HFFc6 (cell line): ENCODE measurements at regions not wholly inside any gene's neighbourhood (a gene's known extent, or its start where the extent isn't known, plus 50 kb on each side); places are given as distances from the start of the nearest gene placed in this dataset.

ENCODE experiments used
- DNase-seq: peaks from one replicate; pipeline ENCODE4 v3.0.0-alpha.2; 2018
- H3K27ac Mint-ChIP-seq: 2 replicates; pipeline ENCODE4 v1.8.0; 2020; ENCODE audit warnings: mild to moderate bottlenecking, mixed read lengths
- H3K27me3 Mint-ChIP-seq: 2 replicates; pipeline ENCODE4 v1.8.0; 2021; ENCODE audit warnings: mild to moderate bottlenecking, moderate library complexity, mixed read lengths; ENCODE audit not compliant: insufficient read depth
- H3K36me3 Mint-ChIP-seq: 2 replicates; pipeline ENCODE4 v1.8.0; 2021; ENCODE audit warnings: low read depth, mixed read lengths
- H3K4me1 Mint-ChIP-seq: 2 replicates; pipeline ENCODE4 v1.8.0; 2020; ENCODE audit warnings: low read depth, mixed read lengths
- H3K4me3 Mint-ChIP-seq: 2 replicates; pipeline ENCODE4 v1.8.0; 2020; ENCODE audit warnings: mild to moderate bottlenecking, moderate library complexity, mixed read lengths
- H3K9me3 Mint-ChIP-seq: 2 replicates; pipeline ENCODE4 v1.8.0; 2020; ENCODE audit warnings: mild to moderate bottlenecking, mixed read lengths
- CTCF ChIP-seq: fragments of 200-600 bp; sonication (generic); IDR thresholded peaks from 2 replicates; pipeline ENCODE4 v1.5.0; 2021; ENCODE audit warnings: antibody characterized with exemption, mild to moderate bottlenecking

GRCh38 chr2:221312634-221313033 lies 259.5 kb downstream of the EPHA4 start:
- no peak overlapping the region for H3K27ac Mint-ChIP-seq
- no peaks in the 10 kb centered on the region for H3K4me1 Mint-ChIP-seq
- no peaks in the 10 kb centered on the region for H3K36me3 Mint-ChIP-seq
- DNase-seq = no peak
- TF ChIP-seq CTCF = no peak
- no peak overlapping the region for H3K4me3 Mint-ChIP-seq
- H3K9me3 Mint-ChIP-seq = no peaks in the 10 kb centered on the region
- H3K27me3 Mint-ChIP-seq = peaks cover 4% of the 10 kb centered on the region

GRCh38 chr2:221314786-221315185 lies 257.3 kb downstream of the EPHA4 start:
- Mint-ChIP-seq H3K36me3 (no peaks in the 10 kb centered on the region), H3K4me3 (no peak overlapping the region), H3K4me1 (no peaks in the 10 kb centered on the region), H3K27ac (no peak overlapping the region), H3K9me3 (no peaks in the 10 kb centered on the region), H3K27me3 (no peaks in the 10 kb centered on the region)
- no peak for DNase-seq
- no peak for TF ChIP-seq CTCF

GRCh38 chr2:221318376-221319130 lies 253.6 kb downstream of the EPHA4 start:
- Mint-ChIP-seq H3K4me1 (no peaks in the 10 kb centered on the region), H3K4me3 (no peak overlapping the region), H3K36me3 (no peaks in the 10 kb centered on the region), H3K27me3 (peaks cover 3% of the 10 kb centered on the region; the same call in 1 of the 2 replicates), H3K27ac (no peak overlapping the region), H3K9me3 (no peaks in the 10 kb centered on the region)
- DNase-seq = no peak
- TF ChIP-seq CTCF = no peak

GRCh38 chr2:221322741-221323140 lies 249.4 kb downstream of the EPHA4 start:
- Mint-ChIP-seq H3K27ac (no peak overlapping the region), H3K9me3 (no peaks in the 10 kb centered on the region), H3K27me3 (peaks cover 3% of the 10 kb centered on the region; the same call in 1 of the 2 replicates), H3K4me3 (no peak overlapping the region), H3K36me3 (no peaks in the 10 kb centered on the region), H3K4me1 (no peaks in the 10 kb centered on the region)
- no peak for TF ChIP-seq CTCF
- DNase-seq = no peak

- Mint-ChIP-seq H3K36me3 (no peaks in the 10 kb centered on the region), H3K4me3 (no peak overlapping the region)
These were observed 248.6 kb downstream of the EPHA4 start for GRCh38 chr2:221323513-221323912.

More at GRCh38 chr2:221323513-221323912, 248.6 kb downstream of the EPHA4 start:
- TF ChIP-seq CTCF = no peak
- no peak for DNase-seq
- H3K4me1 Mint-ChIP-seq = no peaks in the 10 kb centered on the region
- no peak overlapping the region for H3K27ac Mint-ChIP-seq
- peaks cover 3% of the 10 kb centered on the region; the same call in 1 of the 2 replicates for H3K27me3 Mint-ChIP-seq
- no peaks in the 10 kb centered on the region for H3K9me3 Mint-ChIP-seq
